ENCODE measurements at regions not wholly inside any gene's neighbourhood (a gene's known extent, or its start where the extent isn't known, plus 50 kb on each side); places are given as distances from the start of the nearest gene placed in this dataset.

DNA sequence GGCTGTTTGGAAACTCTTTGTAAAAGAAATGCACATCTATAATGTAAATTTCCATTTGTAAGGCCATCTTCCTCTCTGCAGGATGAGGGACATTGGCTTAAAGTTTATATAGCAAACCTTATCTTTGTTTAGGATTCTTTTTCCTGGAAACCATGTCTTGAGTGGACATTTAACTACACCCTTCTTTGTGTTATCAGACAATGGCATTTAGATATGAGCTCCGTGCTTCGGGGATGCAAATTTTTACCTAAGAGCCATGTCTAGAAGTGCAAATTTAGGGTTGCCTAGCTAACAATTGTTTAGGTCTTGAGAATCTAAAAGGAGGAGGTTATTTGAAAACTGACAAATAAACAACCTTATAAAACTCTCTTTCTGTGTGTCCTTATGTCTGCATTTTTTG is 623.8 kb downstream of the MMUT start:
- no peaks in the 10 kb centered on the region for H3K27me3 ChIP-seq
- H3K9me3 ChIP-seq = peaks cover 8% of the 10 kb centered on the region
- no peak for DNase-seq
- no peaks in the 10 kb centered on the region for H3K4me1 ChIP-seq
- no peak overlapping the region for H3K4me3 ChIP-seq
- ATAC-seq = no peak
- intact Hi-C loops (cut with DNase I) = no loop called here
- TF ChIP-seq, protein P1, sequence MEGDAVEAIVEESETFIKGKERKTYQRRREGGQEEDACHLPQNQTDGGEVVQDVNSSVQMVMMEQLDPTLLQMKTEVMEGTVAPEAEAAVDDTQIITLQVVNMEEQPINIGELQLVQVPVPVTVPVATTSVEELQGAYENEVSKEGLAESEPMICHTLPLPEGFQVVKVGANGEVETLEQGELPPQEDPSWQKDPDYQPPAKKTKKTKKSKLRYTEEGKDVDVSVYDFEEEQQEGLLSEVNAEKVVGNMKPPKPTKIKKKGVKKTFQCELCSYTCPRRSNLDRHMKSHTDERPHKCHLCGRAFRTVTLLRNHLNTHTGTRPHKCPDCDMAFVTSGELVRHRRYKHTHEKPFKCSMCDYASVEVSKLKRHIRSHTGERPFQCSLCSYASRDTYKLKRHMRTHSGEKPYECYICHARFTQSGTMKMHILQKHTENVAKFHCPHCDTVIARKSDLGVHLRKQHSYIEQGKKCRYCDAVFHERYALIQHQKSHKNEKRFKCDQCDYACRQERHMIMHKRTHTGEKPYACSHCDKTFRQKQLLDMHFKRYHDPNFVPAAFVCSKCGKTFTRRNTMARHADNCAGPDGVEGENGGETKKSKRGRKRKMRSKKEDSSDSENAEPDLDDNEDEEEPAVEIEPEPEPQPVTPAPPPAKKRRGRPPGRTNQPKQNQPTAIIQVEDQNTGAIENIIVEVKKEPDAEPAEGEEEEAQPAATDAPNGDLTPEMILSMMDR (IDR thresholded peaks at IDR 0.05) = no peak
- H3K27ac ChIP-seq = no peak overlapping the region
- no peaks in the 10 kb centered on the region for H3K36me3 ChIP-seq

DNA sequence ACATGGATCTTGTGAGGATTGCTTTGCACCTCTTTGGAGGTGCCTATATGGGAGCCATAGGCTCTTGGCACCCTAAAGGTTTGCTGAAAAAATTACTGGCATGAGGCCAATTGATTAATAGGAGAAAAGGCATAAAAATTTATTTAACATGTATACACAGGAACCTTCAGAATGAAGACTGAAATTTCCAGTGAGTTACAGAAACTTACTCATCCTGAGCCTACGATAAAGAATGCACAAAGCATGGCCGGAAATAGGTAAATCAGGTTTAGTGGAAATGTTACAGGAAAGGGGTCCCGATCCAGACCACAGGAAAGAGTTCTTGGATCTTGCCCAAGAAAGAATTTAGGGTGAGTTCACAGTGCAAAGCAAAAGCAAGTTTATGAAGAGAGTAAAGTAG is 625.3 kb downstream of the MMUT start:
- intact Hi-C loops (cut with DNase I) = no loop called here
- Histone ChIP-seq H3K27ac (no peak overlapping the region), H3K36me3 (no peaks in the 10 kb centered on the region), H3K27me3 (no peaks in the 10 kb centered on the region), H3K9me3 (peaks cover 8% of the 10 kb centered on the region), H3K4me1 (no peaks in the 10 kb centered on the region), H3K4me3 (no peak overlapping the region)
- ATAC-seq (no peak), DNase-seq (no peak)
- TF ChIP-seq, protein P1 (IDR thresholded peaks at IDR 0.05) = no peak

GRCh38 chr6:48835421-48835958 is 627.6 kb downstream of the MMUT start:
- DNase-seq (no peak), ATAC-seq (no peak)
- TF ChIP-seq, protein P1 (IDR thresholded peaks at IDR 0.05) = no peak
- H3K36me3 ChIP-seq = no peaks in the 10 kb centered on the region
- intact Hi-C loops (cut with DNase I) = no loop called here
- no peaks in the 10 kb centered on the region for H3K27me3 ChIP-seq
- no peak overlapping the region for H3K4me3 ChIP-seq
- no peaks in the 10 kb centered on the region for H3K9me3 ChIP-seq
- no peak overlapping the region for H3K27ac ChIP-seq
- no peaks in the 10 kb centered on the region for H3K4me1 ChIP-seq

GRCh38 chr6:48834706-48835105 is 628.3 kb downstream of the MMUT start:
- ATAC-seq (no peak), DNase-seq (no peak)
- Histone ChIP-seq H3K27me3 (no peaks in the 10 kb centered on the region), H3K36me3 (no peaks in the 10 kb centered on the region), H3K9me3 (no peaks in the 10 kb centered on the region), H3K4me1 (no peaks in the 10 kb centered on the region), H3K4me3 (no peak overlapping the region), H3K27ac (no peak overlapping the region)
- intact Hi-C loops (cut with DNase I) = no loop called here
- TF ChIP-seq, protein P1 (IDR thresholded peaks at IDR 0.05) = no peak

GRCh38 chr6:48833916-48834315 is 629.1 kb downstream of the MMUT start:
- DNase-seq = no peak
- H3K27me3 ChIP-seq = no peaks in the 10 kb centered on the region
- TF ChIP-seq, protein P1 (IDR thresholded peaks at IDR 0.05) = no peak
- H3K36me3 ChIP-seq = no peaks in the 10 kb centered on the region
- H3K4me1 ChIP-seq = no peaks in the 10 kb centered on the region
- no peaks in the 10 kb centered on the region for H3K9me3 ChIP-seq
- intact Hi-C loops (cut with DNase I) = no loop called here
- no peak for ATAC-seq
- H3K27ac ChIP-seq = no peak overlapping the region
- no peak overlapping the region for H3K4me3 ChIP-seq
